Gastrocnemius medialis (tissue), 4 donors: ENCODE measurements at regions not wholly inside any gene's neighbourhood (a gene's known extent, or its start where the extent isn't known, plus 50 kb on each side); places are given as distances from the start of the nearest gene placed in this dataset.
"Not testable (repeated sequence)": the region's sequence is repeated elsewhere in the genome, so short reads cannot be mapped to it uniquely, and the experiment has no call there.

ENCODE experiments used
- ATAC-seq, 2 donors: fragments of 150-250 bp; one replicate each; pipeline ENCODE4 v1.9.1; 2016
- DNase-seq, 2 donors: peaks; one replicate each; pipeline ENCODE4 v3.0.0-alpha.2; 2019
- H3K27ac ChIP-seq, 4 donors: fragments of 200-600 bp; sonication (generic); 1 replicate in 1 of 4; 2 replicates in 3 of 4; pipeline ENCODE4 v1.5.1; 2016 to 2018; ENCODE audit warnings: mild to moderate bottlenecking in 2 of 4, moderate library complexity in 1 of 4
- H3K27me3 ChIP-seq, 3 donors: fragments of 200-600 bp; sonication (generic) in 2 of 3; 1 replicate in 1 of 3; 2 replicates in 2 of 3; pipeline versions ENCODE4 v1.5.1 to v1.6.0; 2016 to 2019; ENCODE audit warnings: mild to moderate bottlenecking in 1 of 3, moderate library complexity in 1 of 3
- H3K36me3 ChIP-seq, 2 donors: fragments of 200-600 bp; sonication (generic) in 1 of 2; one replicate each; pipeline ENCODE4 v1.5.1; 2017 to 2018
- H3K4me1 ChIP-seq, 2 donors: fragments of 200-600 bp; sonication (generic) in 1 of 2; one replicate each; pipeline ENCODE4 v1.5.1; 2016 to 2017; ENCODE audit warnings: mild to moderate bottlenecking in 2 of 2
- H3K4me3 ChIP-seq, 4 donors: fragments of 200-600 bp; sonication (generic) in 3 of 4; 1 replicate in 1 of 4; 2 replicates in 3 of 4; pipeline ENCODE4 v1.5.1; 2016 to 2019; ENCODE audit warnings: mild to moderate bottlenecking in 2 of 4
- H3K9me3 ChIP-seq, 3 donors: fragments of 200-600 bp; sonication (generic) in 2 of 3; 1 replicate in 1 of 3; 2 replicates in 2 of 3; pipeline ENCODE4 v1.5.1; 2016 to 2019
- CTCF ChIP-seq, 5 experiments: fragments of 450-650 bp in 3 of 5; fragments of 200-600 bp in 2 of 5; sonication (generic) in 2 of 5; IDR thresholded peaks in 4 of 5; conservative IDR thresholded peaks in 1 of 5; 1 replicate in 4 of 5; 2 replicates in 1 of 5; pipeline ENCODE4 v1.5.1; 2016 to 2019; ENCODE audit warnings: antibody characterized with exemption in 5 of 5, mild to moderate bottlenecking in 3 of 5, moderate library complexity in 3 of 5
- POLR2A ChIP-seq, 2 donors: fragments of 450-650 bp; IDR thresholded peaks; one replicate each; pipeline ENCODE4 v1.6.1; 2017; ENCODE audit warnings: antibody characterized with exemption in 2 of 2, mild to moderate bottlenecking in 2 of 2, moderate library complexity in 2 of 2
- in situ Hi-C, 4 donors: fragments of 200-750 bp; cut with MboI; loops; one replicate each; pipeline versions ENCODE4 v1.15.0 to v1.8.0; 2017; ENCODE audit warnings: low sequenced_read_pairs in 4 of 4
- intact Hi-C: fragments of 100-400 bp; cut with DNase I; formaldehyde crosslinking; loops from one replicate; pipeline ENCODE4 v1.15.1; 2023; ENCODE audit warnings: low total_unique reads

- no peak for ATAC-seq
- intact Hi-C loops = no loop called here
Observed at GRCh38 chr21:38999161-38999560, 184.1 kb downstream of the PSMG1 start.

GRCh38 chr21:38998281-38998680 is 185.0 kb downstream of the PSMG1 start:
- Histone ChIP-seq H3K4me1 (peaks cover 18 to 31% of the 10 kb centered on the region in 2 donors), H3K27ac (peak overlapping the region in 3 of 4 donors; percentile 21 to 44 (median 38))
- DNase-seq, H3K4me3 ChIP-seq, H3K27me3 ChIP-seq, H3K36me3 ChIP-seq, intact Hi-C loops, ATAC-seq, H3K9me3 ChIP-seq: not testable (repeated sequence)
- in situ Hi-C loops = loop anchor here in 1 of 4 donors (25.0 kb wide), 1 partner anchor 186 kb away; the partner anchor contains the start of gene ETS2

More at GRCh38 chr21:38999161-38999560, 184.1 kb downstream of the PSMG1 start:
- Histone ChIP-seq H3K4me3 (no peak overlapping the region), H3K27me3 (no peaks in the 10 kb centered on the region), H3K27ac (peak overlapping the region in 3 of 4 donors; percentile 3 to 70 (median 32)), H3K36me3 (no peaks in the 10 kb centered on the region), H3K9me3 (no peaks in the 10 kb centered on the region), H3K4me1 (peaks cover 9 to 31% of the 10 kb centered on the region in 2 donors)
- no peak for DNase-seq
- no peak for TF ChIP-seq CTCF (IDR thresholded peaks at IDR 0.05 in 4 of 5, conservative IDR thresholded peaks at IDR 0.05 in 1 of 5)
- no peak for TF ChIP-seq POLR2A (IDR thresholded peaks at IDR 0.05)
- in situ Hi-C loops = loop anchor here in 1 of 4 donors (25.0 kb wide), 1 partner anchor 187 kb away; the partner anchor contains the start of gene ETS2

- DNase-seq, H3K36me3 ChIP-seq, ATAC-seq, intact Hi-C loops, H3K4me3 ChIP-seq, H3K27me3 ChIP-seq, H3K9me3 ChIP-seq: not testable (repeated sequence)
- H3K27ac ChIP-seq = peak overlapping the region in 3 of 4 donors; percentile 21 to 44 (median 38)
- in situ Hi-C loops = loop anchor here in 1 of 4 donors (25.0 kb wide), 1 partner anchor 186 kb away; the partner anchor contains the start of gene ETS2
- H3K4me1 ChIP-seq = peaks cover 16 to 29% of the 10 kb centered on the region in 2 donors
Observed at GRCh38 chr21:38997843-38998175, 185.4 kb downstream of the PSMG1 start.

- intact Hi-C loops (no loop called here), in situ Hi-C loops (loop anchor here in 1 of 4 donors (25.0 kb wide), 1 partner anchor 185 kb away; the partner anchor contains the start of gene ETS2)
- H3K9me3 ChIP-seq = no peaks in the 10 kb centered on the region
Observed at GRCh38 chr21:38997051-38997842, 186.0 kb downstream of the PSMG1 start.

GRCh38 chr21:38996355-38996754 is 186.9 kb downstream of the PSMG1 start:
- no peaks in the 10 kb centered on the region for H3K9me3 ChIP-seq
- no peaks in the 10 kb centered on the region for H3K36me3 ChIP-seq
- H3K4me1 ChIP-seq = peaks cover 16 to 31% of the 10 kb centered on the region in 2 donors
- peak overlapping the region in 2 of 4 donors; percentile 19 to 62 for H3K27ac ChIP-seq
- intact Hi-C loops = no loop called here
- ATAC-seq (no peak), DNase-seq (no peak)
- H3K27me3 ChIP-seq = no peaks in the 10 kb centered on the region
- no peak overlapping the region for H3K4me3 ChIP-seq
- TF ChIP-seq POLR2A (IDR thresholded peaks at IDR 0.05) (no peak), CTCF (IDR thresholded peaks at IDR 0.05 in 4 of 5, conservative IDR thresholded peaks at IDR 0.05 in 1 of 5) (no peak)
- in situ Hi-C loops = loop anchor here in 1 of 4 donors (25.0 kb wide), 1 partner anchor 184 kb away; the partner anchor contains the start of gene ETS2

More at GRCh38 chr21:38997051-38997842, 186.0 kb downstream of the PSMG1 start:
- DNase-seq (no peak), ATAC-seq (peak in 1 of 2 donors; percentile 9)
- H3K36me3 ChIP-seq = no peaks in the 10 kb centered on the region
- H3K27me3 ChIP-seq = no peaks in the 10 kb centered on the region
- peaks cover 12 to 29% of the 10 kb centered on the region in 2 donors for H3K4me1 ChIP-seq
- peak overlapping the region in 3 of 4 donors; percentile 21 to 62 (median 44) for H3K27ac ChIP-seq
- H3K4me3 ChIP-seq = peak overlapping the region in 1 of 4 donors; percentile 17
- TF ChIP-seq POLR2A (IDR thresholded peaks at IDR 0.05) = no peak
- no peak for TF ChIP-seq CTCF (IDR thresholded peaks at IDR 0.05 in 4 of 5, conservative IDR thresholded peaks at IDR 0.05 in 1 of 5)
